Right atrium auricular region (tissue), 2 donors: ENCODE measurements at regions not wholly inside any gene's neighbourhood (a gene's known extent, or its start where the extent isn't known, plus 50 kb on each side); places are given as distances from the start of the nearest gene placed in this dataset.
"Not testable (repeated sequence)": the region's sequence is repeated elsewhere in the genome, so short reads cannot be mapped to it uniquely, and the experiment has no call there.

Source experiments
- DNase-seq: peaks from one replicate; pipeline ENCODE4 v3.0.0-alpha.2; 2019; ENCODE audit warnings: low spot score
- H3K27ac ChIP-seq, 2 donors: fragments of 200-600 bp; sonication (generic); 1 replicate in 1 of 2; 2 replicates in 1 of 2; pipeline ENCODE4 v1.5.1; 2016 to 2019
- H3K27me3 ChIP-seq, 2 donors: fragments of 200-600 bp; sonication (generic); one replicate each; pipeline versions ENCODE4 v1.5.1 to v1.6.0; 2017 to 2019
- H3K36me3 ChIP-seq: fragments of 200-600 bp; sonication (generic); one replicate; pipeline ENCODE4 v1.5.1; 2016
- H3K4me1 ChIP-seq, 2 donors: fragments of 200-600 bp; sonication (generic); one replicate each; pipeline versions ENCODE4 v1.5.1 to v1.6.0; 2017 to 2019
- H3K4me3 ChIP-seq, 2 donors: fragments of 200-600 bp; sonication (generic); 1 replicate in 1 of 2; 2 replicates in 1 of 2; pipeline ENCODE4 v1.5.1; 2017 to 2019; ENCODE audit warnings: mild to moderate bottlenecking in 1 of 2, moderate library complexity in 1 of 2
- H3K9me3 ChIP-seq, 2 donors: fragments of 200-600 bp; sonication (generic); one replicate each; pipeline ENCODE4 v1.5.1; 2019
- CTCF ChIP-seq, 2 donors: fragments of 200-600 bp; sonication (generic); IDR thresholded peaks; one replicate each; pipeline ENCODE4 v1.5.1; 2019; ENCODE audit warnings: antibody characterized with exemption in 2 of 2

- Histone ChIP-seq H3K27me3 (no peaks in the 10 kb centered on the region), H3K36me3 (no peaks in the 10 kb centered on the region), H3K4me3 (no peak overlapping the region), H3K27ac (no peak overlapping the region), H3K9me3 (no peaks in the 10 kb centered on the region), H3K4me1 (no peaks in the 10 kb centered on the region)
- no peak for DNase-seq
- TF ChIP-seq CTCF (IDR thresholded peaks at IDR 0.05) = no peak
Observed at GRCh38 chr19:28549680-28550277, 663.2 kb downstream of the UQCRFS1 start.

GRCh38 chr19:28546148-28546685, 666.7 kb downstream of the UQCRFS1 start:
- Histone ChIP-seq H3K27me3 (no peaks in the 10 kb centered on the region), H3K4me1 (no peaks in the 10 kb centered on the region), H3K27ac (no peak overlapping the region), H3K4me3 (no peak overlapping the region), H3K36me3 (no peaks in the 10 kb centered on the region), H3K9me3 (no peaks in the 10 kb centered on the region)
- DNase-seq = no peak
- no peak for TF ChIP-seq CTCF (IDR thresholded peaks at IDR 0.05)

- not testable (repeated sequence) for DNase-seq, H3K4me1 ChIP-seq, H3K27me3 ChIP-seq, H3K9me3 ChIP-seq, H3K27ac ChIP-seq, H3K36me3 ChIP-seq, H3K4me3 ChIP-seq
Observed at GRCh38 chr19:28545397-28545796, 667.6 kb downstream of the UQCRFS1 start.

- no peaks in the 10 kb centered on the region for H3K9me3 ChIP-seq
- H3K4me1 ChIP-seq = no peaks in the 10 kb centered on the region
- H3K36me3 ChIP-seq = no peaks in the 10 kb centered on the region
- H3K27me3 ChIP-seq = no peaks in the 10 kb centered on the region
- H3K4me3 ChIP-seq = no peak overlapping the region
- no peak overlapping the region for H3K27ac ChIP-seq
- DNase-seq = no peak
- TF ChIP-seq CTCF (IDR thresholded peaks at IDR 0.05) = no peak
Observed at GRCh38 chr19:28544451-28545261, 668.3 kb downstream of the UQCRFS1 start.

GRCh38 chr19:28543244-28543776, 669.6 kb downstream of the UQCRFS1 start:
- no peaks in the 10 kb centered on the region for H3K4me1 ChIP-seq
- no peaks in the 10 kb centered on the region for H3K27me3 ChIP-seq
- TF ChIP-seq CTCF (IDR thresholded peaks at IDR 0.05) = no peak
- no peaks in the 10 kb centered on the region for H3K9me3 ChIP-seq
- no peak overlapping the region for H3K27ac ChIP-seq
- no peaks in the 10 kb centered on the region for H3K36me3 ChIP-seq
- no peak overlapping the region for H3K4me3 ChIP-seq
- no peak for DNase-seq
